ENCODE measurements at regions not wholly inside any gene's neighbourhood (a gene's known extent, or its start where the extent isn't known, plus 50 kb on each side); places are given as distances from the start of the nearest gene placed in this dataset.

GRCh38 chr11:104510169-104510568 is 346.2 kb upstream of the PDGFD start:
- TF ChIP-seq, protein P1, sequence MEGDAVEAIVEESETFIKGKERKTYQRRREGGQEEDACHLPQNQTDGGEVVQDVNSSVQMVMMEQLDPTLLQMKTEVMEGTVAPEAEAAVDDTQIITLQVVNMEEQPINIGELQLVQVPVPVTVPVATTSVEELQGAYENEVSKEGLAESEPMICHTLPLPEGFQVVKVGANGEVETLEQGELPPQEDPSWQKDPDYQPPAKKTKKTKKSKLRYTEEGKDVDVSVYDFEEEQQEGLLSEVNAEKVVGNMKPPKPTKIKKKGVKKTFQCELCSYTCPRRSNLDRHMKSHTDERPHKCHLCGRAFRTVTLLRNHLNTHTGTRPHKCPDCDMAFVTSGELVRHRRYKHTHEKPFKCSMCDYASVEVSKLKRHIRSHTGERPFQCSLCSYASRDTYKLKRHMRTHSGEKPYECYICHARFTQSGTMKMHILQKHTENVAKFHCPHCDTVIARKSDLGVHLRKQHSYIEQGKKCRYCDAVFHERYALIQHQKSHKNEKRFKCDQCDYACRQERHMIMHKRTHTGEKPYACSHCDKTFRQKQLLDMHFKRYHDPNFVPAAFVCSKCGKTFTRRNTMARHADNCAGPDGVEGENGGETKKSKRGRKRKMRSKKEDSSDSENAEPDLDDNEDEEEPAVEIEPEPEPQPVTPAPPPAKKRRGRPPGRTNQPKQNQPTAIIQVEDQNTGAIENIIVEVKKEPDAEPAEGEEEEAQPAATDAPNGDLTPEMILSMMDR (IDR thresholded peaks at IDR 0.05), result no peak
- TF ChIP-seq POLR2AphosphoS5 (IDR thresholded peaks at IDR 0.05; ENCODE audit: insufficient read depth in 1 of 2, low read depth in 1 of 2) (no peak), POLR2A (IDR thresholded peaks at IDR 0.05) (no peak)
